GM20431 (cell line): ENCODE measurements at regions not wholly inside any gene's neighbourhood (a gene's known extent, or its start where the extent isn't known, plus 50 kb on each side); places are given as distances from the start of the nearest gene placed in this dataset.

Experiments used
- in situ Hi-C: fragments of 300-500 bp; cut with MseI, MboI; formaldehyde crosslinking; loops from one replicate; pipeline ENCODE4 v1.15.0; 2020; ENCODE audit warnings: low sequenced_read_pairs; ENCODE audit not compliant: unreplicated experiment

DNA sequence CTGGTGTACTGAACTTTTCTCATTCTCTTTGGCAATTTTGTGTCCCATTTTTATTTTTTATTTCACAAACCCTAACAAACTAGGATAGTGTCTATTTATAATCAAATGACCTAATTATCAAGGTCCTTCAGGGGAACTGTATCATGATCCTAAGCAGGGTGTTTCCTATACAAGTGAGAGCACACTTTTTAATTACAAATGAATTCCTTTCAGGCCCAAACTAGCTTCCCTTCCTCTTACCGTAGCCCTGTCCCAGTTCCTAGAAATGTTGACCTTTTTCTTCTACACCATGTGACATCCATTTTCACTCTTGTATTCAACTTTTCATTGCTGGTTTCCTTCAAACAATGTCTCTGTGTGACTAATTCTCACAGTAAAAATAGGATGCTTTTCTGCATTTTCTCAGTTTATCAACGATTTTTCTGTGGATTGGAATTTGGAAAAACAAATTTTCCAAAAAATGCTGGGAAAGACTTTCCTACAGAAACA lies 411.4 kb downstream of the CCDC91 start:
- in situ Hi-C loops = no loop called here

DNA sequence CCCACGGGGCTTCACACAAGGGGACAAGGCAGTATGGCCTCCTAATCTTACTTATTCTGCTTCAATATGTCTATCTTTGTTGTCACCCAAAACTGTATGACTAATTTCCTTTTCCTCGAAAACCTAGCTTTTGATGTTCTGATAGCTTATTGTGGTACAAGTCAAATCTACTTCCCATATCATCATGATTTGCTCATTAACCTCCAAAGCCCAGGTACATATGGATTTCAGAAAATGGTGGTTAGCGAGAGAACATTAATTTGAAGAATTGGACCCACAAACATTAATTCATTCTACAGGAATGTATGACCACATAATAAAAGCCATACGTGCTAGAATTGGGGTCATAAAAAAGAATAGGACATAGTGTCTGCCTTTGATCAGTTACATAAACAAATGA lies 412.5 kb downstream of the CCDC91 start:
- in situ Hi-C loops = no loop called here

DNA sequence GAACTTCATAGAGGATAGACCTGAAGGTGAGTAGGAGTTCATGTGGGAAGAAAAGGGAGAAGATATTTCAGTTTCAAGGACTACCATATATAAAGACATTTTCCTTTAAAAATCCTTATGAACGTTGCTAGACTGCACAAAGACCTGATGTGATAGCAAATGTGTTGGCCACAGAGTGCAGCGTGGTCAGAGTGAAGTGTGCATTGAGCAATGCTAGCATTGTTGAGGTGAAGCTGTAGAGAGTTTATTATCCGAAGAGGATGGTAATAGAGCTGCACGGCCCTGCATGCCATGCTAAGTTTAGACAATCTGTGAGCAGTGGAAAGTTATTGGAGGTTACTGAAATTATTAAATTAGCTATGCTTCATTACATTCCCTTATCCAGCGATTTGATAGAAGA lies 413.0 kb downstream of the CCDC91 start:
- in situ Hi-C loops = no loop called here

DNA sequence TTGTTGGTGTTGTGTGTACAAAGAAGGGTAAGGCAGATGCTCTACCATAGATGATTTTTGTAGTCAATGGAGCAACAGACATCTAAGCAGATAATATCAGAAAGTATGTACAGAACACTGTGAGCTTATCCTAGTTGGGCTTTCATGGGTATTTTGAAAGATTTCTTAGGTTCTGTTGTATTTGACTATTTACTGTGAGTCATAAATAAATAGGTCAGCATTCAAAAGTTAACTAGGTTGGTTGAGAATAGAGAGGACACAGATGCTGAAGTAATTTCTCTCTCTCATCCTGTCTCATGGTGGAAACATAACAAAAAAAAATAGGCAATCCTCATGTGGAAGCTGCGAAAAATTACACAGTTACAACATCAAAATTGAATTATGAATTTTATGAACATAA lies 413.5 kb downstream of the CCDC91 start:
- in situ Hi-C loops = no loop called here

DNA sequence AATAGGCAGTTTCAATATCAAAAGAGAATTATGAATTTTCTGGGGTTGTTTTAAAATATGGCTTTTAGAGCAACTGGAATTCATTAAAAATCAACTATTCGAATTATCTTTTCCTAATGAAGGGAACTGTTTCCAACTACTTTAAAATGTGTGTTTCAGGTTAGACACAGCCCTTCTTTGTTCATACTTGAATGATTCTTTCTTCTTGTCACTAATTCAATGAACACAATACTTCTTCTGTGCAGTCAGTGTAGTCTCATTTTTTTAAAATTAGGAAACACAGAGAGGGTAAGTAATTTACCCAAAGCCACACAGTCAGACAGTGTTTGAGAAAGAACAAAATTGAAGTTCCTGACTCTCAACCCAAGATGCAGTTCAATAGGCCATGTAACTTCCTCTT lies 414.0 kb downstream of the CCDC91 start:
- in situ Hi-C loops = no loop called here

DNA sequence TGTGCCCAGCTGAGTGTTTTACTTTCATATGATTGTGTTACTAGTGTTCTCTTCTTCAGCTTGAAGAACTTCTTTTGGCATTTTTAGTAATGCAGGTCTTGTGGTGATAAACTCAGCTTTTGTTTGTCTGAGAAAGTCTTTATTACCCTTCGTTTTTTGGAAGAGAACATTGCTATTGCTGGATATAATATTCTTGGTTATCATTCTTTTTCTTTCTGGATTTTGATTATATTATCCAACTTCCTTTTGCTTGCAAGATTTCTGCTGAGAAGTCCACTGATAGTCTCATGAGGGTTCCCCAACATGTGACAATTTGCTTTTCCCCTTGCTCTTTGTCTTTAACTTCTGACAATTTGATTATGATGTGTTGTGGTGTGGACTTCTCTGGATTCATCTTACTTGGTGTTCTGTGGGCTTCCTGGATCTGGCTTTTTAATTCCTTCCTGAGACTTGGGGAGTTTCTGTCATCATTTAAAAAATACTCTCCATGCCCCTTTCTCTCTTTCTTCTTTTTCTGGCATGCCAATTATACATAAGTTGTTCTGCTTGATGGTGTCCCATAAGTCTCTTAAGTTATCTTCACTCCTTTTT lies 416.8 kb downstream of the CCDC91 start:
- in situ Hi-C loops = no loop called here

DNA sequence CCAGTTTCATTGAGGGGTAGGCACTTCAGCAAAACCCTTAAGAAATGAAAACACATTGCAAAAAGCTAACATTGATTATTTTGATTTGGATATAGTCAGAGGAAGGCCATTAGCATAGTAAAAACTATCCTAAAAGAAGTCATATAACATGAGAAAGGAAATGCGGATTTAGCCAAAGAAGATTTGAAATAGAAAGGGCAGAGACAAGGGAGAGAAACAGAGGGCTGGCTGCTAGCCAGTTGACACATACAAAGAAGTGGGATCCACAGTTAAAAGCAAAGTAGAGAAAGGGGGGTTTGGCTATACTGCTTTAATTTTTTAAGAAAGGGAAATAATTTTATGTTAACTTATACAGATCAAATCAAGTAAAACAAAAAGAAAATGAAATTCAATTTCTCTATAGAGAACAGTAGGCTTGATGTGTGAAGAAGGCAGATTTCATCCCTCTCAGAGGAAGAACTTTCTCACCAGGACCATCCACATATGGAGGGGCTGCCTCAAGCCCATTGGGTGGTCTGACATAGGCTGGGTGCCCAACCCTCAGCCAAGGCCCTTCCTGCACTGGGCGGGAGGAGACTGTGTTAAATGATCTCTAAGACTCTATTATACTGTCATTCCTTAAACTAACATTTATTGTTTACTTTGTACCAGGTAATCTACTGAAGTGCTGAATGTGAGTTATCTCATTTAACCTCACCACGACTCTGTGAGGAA lies 420.3 kb downstream of the CCDC91 start:
- in situ Hi-C loops = no loop called here

DNA sequence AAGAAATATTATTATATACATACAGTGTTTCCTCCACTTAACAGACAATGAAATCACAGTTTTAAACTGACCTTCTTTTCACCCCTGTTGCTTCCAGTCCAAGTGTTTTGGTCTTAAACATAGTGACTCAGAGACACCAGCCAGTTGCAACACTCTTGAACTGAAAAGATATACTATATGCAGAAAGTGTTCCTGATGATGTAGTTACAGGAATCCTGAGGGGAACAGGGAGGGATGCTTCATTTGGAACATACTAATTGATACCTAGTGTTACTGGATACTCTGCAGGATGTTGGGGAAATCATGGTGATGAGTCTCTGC lies 420.8 kb downstream of the CCDC91 start:
- in situ Hi-C loops = no loop called here

DNA sequence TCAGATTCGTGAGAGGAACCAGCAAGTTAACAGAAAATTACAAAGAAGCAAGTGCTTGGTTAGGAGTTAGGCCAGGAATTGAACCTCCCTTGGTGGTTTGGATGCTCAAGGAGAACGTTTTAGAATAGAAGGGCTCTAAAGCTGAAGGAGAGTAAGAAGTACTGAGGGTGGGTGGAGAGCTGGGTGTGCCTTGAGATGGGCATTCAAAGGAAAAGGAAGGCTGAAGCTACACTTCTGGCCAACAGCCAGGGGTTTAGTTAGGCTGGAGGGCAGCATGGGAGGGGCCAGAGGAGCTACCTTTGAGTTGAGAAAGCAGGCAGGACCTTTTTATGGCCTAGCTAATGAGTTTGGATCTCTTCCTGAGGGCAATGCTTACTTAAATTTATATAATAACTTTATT lies 421.2 kb downstream of the CCDC91 start:
- in situ Hi-C loops = no loop called here

DNA sequence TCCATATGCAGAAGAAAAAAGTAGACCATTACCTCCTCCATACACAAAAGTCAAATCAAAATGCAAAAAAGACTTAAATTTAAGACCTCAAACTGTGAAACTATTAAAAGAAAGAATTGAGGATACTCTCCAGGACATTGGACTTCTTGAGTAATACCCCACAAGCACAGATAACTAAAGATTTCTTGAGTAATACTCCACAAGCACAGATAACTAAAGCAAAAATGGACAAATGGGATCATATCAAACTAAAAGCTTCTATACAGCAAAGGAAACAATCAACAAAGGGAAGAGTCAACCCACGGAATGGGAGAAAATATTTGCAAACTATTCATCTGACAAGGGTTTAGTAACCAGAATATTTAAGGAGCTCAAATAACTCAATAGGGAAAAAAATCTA lies 427.9 kb downstream of the CCDC91 start:
- in situ Hi-C loops = no loop called here

DNA sequence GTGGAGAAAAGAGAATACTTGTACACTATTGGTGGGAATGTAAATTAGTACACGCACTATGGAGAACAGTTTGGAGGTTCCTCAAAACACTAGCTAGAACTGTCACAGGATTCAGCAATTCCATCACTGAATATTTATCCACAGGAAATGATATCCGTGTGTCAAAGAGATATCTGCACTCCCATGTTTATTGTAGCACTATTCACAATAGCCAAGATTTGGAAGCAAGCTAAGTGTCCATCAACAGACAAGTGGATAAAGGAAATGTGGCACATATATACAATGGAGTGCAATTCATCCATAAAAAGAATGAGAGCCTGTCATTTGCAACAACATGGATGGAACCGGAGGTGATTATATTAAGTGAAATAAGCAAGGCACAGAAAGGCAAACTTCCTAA lies 428.5 kb downstream of the CCDC91 start:
- in situ Hi-C loops = no loop called here

DNA sequence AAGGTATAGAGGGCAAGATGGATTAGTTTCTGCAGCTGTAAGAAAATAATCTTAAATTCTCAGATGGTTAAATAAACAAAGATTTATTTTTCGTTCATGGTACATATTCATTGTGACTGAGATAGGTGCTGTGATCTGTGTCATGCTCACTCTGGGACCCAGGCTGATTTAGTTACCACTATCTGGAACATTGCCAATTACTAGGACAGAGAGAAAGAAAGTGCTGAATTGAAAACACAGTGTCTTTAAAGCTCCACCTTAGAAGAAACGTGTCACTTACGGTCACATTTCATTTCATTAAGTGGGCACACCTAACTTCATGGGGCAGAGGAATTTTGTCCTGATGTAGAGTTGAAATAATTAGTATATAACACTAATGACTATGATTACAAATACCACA lies 430.0 kb downstream of the CCDC91 start:
- in situ Hi-C loops = no loop called here

DNA sequence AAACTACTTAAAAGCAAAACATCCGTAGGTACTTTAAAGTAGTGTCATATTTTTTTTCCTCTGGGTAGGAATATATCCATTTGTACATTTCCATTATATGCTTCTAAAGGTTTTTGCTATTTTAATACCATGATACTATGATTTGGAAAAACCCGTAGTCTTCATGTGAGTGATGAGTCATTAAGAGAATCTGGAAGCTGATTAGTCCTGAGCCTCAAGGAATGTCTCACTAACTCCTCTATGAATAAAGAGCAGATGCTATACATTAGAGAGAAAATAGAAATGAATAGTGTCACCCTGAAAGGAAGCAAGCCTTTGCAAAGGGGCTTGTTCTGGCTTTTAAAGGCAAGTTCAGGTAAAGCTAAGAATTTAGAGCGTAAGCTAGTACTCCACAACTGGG lies 432.1 kb downstream of the CCDC91 start:
- in situ Hi-C loops = no loop called here

DNA sequence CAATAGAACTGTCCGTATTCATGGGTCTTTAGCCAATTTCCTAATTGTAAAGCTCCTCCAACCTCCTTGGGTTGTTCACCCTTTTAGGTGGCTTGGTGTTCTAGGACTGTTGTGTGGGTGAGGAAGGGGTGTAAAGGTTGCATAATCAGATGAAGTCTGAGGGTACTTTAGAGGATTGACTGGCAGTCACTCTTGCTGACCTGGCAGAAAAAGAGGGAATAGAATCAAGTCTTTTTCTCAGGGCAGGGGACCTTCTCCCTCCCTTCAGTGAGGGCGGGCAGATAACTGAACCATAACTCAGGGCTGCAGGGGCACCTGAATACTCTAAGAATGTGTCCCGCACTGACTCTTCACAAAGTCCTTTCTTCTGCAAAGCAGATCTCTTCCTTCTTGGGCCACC lies 436.2 kb downstream of the CCDC91 start:
- in situ Hi-C loops = no loop called here

DNA sequence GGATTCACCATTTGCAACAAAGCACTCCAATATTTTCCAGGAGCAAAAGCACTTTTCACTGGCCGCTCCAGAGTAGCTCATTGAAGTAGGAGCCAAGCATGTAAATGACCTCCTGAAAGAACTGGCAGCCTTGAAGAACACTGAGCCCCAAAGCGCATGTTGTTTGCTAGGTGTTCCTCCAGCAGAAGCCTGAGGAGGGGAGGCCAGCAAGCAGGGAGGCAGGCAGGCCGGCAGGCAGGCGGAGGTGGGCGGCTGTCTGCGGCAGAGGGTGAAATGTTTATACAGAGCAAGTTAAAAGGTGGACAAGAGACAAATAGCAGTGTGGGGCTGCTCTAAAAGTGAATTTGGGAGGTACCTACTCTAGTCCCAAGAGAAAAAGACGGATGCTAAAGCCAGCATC lies 439.4 kb downstream of the CCDC91 start:
- in situ Hi-C loops = no loop called here

DNA sequence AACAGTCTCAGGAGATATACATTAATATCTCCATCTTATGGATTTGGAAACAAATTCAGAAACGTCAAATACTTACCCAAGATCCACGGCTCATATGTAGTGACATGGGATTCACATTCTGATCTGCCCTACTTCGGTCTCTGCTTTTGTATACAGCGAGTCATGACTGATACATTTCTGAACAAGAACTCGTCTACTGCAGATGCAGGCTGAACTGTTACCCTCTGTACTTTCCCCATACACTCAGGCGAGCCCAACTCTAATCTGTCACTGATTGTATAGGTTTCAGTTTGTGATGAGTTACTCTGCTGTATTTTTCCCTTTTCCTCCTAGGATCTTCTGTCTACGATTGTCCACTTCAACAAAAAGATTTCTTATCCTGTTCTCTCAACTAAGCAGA lies 441.6 kb downstream of the CCDC91 start:
- in situ Hi-C loops = no loop called here

DNA sequence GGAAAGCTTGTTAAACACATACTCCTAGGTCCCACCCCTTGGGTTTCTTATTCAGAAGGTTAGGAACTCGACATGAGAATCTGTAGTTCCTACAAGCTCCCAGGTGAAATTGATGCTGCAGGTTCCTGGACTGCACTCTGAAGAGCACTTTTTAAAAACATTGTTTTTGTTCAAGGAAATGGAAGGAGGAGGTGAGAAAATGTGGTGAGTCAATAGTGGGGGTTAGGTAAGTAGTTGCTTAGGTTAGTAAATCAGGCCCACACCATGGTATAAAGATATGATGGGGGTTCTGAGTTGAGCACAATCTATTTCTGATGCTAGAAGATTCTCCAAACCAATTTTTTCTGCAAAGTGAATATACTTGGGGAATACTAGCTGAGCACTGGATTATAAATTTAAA lies 450.3 kb downstream of the CCDC91 start:
- in situ Hi-C loops = no loop called here

DNA sequence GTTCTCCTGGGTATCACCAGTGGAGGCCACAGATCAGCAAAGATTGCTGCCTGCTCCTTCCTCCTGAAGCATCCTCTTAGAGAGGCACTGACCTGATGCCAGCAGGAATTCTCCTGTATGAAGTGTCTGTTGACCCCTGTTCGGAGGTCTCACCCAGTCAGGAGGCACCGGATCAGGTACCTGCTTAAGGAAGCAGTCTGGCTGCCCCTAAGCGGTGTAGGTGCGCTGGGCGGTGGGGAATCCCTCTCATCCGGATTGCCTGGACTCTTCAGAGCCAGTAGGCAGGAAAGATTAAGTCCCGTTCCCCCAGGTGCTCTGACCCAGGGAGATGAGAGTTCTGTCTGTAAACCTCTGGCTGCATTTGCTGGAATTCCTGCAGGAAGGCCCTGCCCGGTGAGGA lies 455.2 kb downstream of the CCDC91 start:
- in situ Hi-C loops = no loop called here

DNA sequence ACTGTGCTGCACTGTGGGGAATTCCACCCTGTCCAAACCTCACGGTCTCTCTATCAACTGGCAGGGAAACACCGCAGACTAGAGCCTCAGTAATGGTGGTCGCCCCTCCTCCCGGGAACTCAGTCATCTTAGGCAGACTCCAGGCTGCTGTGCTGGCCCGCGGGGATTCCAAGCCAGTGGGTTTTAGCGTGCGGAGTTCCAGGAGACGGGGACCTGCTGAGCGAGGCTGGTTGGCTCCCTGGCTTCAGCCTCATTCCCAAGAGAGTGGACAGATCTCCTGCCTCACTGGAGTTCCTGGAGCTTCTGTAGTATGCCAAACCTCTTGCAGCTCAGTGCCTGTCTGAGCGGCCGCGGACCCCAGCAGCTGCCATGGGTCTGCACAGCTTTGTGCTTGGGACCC lies 455.6 kb downstream of the CCDC91 start:
- in situ Hi-C loops = no loop called here

DNA sequence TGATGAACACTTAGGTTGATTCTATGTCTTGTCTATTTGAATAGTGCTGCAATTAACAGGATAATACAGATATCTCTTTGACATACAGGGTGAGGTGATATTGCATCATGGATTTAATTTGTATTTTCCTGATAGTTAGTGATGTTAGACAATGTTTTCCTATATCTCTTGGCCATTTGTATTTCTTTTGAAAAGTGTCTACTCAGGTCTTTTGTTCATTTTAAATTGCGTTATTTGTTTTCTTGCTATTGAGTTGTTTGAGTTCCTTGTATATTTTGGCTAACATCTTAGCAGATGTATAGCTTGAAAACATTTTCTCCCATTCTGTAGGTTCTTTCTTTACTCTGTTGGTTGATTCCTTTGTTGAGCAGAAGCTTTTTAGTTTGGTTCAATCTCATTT lies 460.6 kb downstream of the CCDC91 start:
- in situ Hi-C loops = no loop called here

DNA sequence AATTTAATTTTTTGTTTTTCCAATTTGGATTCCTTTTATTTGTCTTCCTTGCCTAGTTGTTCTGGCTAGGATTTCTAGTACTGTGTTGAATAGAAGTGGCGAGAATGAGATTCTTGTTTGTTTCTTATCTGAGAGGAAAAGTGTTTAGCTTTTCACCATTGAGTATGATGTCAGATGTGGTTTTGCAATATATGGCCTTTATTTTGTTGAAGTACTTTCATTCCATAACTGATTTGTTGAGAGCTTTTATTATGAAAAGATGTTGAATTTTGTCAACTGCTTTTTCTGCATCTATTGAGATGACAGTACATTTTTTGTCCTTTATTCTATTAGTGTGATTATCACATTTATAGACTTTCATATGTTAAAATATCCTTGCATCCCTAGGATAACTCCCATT lies 462.0 kb downstream of the CCDC91 start:
- in situ Hi-C loops = no loop called here

DNA sequence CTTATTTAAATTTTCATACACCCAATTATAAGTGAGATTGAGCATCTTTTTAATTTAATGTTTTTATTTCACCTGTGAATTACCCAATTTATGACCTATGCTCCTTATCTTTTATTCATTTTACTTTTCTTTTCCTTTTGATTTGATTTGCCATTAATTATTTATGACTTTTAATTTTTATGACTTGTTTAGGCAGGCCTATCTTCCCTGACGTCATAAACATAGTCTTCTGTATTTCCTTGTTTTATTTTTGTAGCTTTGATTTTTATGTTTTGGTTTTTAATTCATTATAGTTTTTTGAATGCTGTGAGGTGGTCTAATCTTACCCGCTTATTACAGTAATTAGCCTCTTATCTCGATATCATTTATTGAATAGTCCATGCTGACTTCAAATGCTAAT lies 467.1 kb upstream of the FAR2 start:
- in situ Hi-C loops = no loop called here
